Stimulated activated CD8-positive, alpha-beta memory T cell treated with anti-CD3 and anti-CD28 coated beads, Interleukin-2, amount 100 ng/mL, for 1 hour (primary cell): ENCODE measurements at regions not wholly inside any gene's neighbourhood (a gene's known extent, or its start where the extent isn't known, plus 50 kb on each side); places are given as distances from the start of the nearest gene placed in this dataset.

Experiments used
- DNase-seq, 2 donors: peaks; one replicate each; pipeline ENCODE4 v3.0.0-alpha.2; 2020; ENCODE audit warnings: low read depth in 2 of 2

DNA sequence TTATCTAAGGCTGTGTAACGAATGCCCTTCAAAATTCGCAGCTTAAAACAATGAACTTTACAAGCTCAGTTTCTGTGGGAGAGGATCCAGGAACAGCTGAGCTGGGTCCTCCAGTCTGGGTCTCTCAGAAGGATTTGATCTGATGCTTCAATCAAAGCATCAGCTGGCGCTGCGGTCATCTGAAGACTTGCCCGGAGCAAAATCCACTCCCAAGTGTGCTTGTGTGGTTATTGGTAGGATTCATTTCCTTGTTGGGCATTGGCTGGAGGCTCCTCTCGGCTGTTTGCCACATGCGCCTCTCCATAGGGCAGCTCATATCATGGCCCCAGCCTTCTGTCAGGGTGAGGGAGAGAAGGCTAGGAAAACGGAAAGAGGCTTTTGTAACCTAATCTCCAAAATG, 269.3 kb upstream of the CHD6 start:
- no peak for DNase-seq

DNA sequence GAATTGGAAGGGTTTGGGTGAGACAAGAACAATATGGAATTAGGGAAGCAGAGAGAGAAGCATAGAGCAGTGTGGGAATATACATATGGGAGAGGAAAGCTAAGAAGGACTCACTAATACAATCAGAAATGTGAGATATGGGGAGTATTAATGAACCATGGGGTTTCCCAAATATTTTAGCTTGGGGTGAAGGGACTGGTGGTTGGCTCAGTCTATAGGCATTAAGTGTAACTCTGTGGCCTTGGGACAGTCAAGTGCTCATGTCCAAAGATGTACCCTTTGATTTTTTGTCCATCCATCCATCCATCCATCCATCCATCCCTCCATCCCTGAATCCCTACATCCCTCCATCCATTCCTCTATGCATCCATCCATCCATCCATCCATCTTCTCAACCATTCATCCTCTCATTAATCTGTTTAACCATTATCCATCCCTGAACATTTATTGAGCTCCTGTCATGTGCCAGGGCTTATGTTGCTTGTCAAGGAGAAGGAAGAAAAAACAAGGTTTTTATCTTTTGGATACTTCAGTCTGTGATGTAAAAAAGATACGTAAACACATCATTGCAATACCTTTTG, 263.4 kb upstream of the CHD6 start:
- no peak for DNase-seq

DNA sequence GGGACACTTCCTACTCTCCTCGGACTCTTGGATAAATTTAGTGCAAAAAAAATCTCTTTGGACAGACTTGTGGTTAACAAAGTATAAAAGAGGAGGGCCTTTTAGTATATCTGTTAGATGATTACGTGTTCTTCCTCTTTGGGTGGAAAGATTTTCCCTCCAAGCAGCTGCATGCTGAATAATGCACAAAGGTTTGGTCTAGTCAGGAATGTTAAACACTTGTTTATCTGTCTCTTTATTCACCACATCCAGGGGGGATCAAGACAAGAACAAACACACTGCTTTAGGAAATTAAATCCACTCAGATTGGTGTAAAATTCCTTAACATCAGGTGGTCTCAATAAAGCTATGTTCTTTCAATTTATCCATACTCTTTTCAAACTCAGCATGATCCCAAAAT, 260.9 kb upstream of the CHD6 start:
- DNase-seq, result no peak

DNA sequence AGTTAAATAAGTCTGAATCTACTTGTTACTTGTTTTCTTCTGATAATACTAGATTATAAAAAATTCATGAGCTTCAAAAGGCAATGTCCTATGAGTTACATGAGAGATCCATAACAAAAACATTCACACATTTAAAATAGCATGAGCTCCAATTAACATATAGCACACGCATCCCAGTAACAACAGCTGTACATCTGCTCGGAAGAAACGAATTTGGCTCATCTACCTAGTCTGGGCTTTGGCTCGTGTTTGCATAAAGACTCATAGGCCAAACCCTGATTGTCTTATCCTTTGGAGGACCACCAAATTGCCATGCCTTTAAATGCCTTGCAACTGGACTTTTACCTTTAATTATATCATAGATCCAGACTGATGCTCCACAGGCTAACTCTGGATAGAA, 259.7 kb upstream of the CHD6 start:
- no peak for DNase-seq

DNA sequence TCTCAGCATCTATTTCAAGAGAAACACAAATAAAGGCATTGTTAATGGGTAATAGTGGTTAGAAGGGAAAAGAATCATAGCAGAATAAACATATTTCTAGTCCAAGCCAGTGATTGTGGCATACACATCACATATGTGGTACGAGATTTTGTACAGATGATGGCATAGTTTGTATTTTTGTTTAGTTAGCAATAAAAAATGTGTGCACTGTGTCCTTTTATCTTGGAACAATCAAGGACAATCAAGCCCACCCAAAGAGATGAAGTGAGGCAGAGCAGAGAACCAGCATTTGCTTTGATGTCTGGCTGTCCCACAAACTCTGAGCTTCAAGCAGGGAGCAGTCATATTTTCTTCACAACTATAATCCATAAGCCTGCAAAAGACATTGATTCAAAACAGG, 256.5 kb upstream of the CHD6 start:
- no peak for DNase-seq

DNA sequence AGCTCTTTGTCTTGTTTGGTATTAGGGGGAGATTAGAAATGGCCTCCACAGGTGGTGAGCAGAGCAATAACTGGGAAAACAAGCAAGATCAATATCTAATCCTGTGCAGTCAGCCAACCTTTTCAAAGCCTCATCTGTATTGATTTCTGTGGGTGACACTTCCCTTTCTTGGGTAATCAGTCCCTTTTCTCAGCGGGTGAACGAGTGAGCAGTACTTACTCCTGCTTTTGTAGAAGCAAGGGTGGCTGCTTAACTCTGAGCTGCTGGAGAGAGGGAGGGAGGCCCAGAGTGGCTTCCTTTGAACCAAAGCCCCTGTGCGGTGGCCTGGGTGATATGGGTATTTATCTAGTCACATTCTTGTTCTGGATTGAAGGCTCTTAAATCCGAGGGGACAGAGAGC, 254.8 kb upstream of the CHD6 start:
- no peak for DNase-seq

DNA sequence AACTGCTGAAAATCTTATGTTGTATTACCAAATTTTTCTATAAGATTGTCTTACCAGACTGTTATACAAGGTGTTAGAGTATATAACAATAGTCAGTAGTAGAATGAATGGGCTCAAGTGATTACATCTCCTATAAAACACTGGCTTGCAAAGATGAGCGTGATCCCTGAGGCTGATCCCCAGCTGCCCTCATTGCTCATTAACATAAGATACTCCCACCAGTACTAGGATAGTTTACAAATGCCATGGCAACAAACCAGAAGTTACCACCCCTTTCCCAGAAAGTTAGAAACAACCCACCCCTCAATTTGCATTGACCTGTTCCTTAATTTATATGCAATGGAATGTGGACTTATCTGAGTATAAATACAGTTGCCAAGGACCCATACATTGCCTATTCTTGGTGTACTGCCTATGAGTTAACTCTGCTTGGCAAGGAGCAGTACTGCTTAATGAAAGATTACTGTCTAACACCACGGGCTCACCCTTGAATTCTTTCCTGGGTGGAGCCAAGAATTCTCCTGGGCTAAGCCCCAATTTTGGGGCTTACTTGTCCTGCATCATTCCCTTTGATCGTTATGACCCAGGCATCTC, 252.8 kb upstream of the CHD6 start:
- no peak for DNase-seq

DNA sequence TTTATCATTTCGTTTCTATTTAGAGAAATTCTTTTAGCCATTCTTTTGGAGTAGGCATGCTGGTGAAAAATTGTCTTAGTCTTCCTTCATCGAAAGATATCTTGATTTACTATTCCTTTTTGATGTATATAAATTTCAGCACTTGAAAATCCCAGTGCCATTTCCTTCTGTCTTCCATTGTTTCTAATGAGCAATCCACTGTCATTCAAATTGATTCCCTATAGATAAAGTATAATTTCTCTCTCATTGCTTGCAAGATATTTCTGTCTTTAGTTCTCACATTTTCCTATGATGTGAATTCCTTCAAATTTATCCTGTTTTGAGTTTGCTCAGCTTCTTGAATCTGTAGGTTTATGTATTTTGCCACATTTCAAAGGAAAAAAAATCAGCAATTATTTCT, 251.1 kb upstream of the CHD6 start:
- DNase-seq, result no peak

DNA sequence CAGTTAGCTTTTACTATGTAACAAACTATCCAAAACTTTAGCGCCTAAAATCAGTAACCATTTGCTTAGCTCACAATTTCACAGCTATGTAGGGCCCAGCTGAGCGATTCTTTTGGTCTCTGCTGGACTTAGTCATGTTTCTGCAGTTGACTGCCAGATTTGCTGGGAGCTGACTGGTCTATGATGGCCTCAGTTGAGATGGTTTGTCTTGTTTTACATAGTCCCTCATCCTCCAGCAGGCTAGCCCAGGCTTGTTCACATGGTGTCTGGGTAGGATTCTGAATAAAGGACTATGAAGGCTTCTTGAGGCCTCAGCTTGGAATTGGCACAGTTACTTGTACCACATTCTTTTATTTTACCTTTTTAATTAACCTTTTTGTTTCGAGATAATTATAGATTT, 247.8 kb upstream of the CHD6 start:
- no peak for DNase-seq

DNA sequence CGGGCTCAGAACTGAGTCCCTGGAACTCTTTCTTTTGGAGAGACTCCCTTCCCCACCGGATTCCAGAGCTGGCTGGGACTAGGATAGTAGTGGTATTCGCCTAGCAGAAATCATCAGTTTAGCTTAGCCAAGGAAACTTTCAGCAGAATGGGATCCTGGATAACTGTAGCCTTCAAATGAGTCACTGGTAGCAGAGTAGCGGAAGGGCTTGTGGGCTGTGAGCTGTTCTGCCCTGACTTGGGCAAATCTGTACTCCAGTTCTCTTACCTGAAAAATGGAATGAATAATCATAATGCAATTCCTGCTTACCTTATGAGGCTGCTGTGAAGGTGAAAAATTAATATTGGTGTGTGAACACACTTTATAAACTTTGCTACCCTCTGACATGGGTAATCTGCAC, 244.3 kb upstream of the CHD6 start:
- DNase-seq, result no peak

DNA sequence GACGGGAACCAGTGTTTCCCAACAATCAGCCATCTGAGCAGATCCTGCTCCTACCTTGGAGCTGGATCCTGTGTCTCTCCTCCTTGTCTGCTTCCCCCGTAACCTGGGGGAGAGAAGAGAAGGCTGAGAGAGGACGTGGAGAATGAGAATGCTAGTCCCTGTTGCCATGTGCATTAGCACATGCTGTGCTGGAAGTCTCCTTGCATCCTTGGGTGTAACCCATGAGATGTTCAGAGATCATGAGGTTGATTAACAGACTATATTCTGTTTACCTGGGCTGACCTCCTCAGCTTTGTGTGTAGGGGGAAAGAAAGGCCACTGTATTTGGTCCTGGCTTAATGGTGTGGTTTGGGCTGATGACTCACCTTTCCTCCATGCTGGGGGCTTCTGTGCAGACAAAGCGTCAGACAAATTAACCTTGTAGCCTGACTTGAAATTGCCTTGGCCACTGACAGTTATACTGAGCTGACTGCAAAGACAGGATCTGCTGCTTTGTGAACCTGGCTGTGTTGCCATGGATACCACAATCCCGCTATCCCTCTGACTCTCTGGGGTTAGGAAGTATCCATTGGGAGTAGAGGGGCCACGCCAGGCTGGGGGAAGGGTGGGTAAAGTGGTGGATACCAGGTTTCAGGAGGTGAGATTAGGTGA, 243.7 kb upstream of the CHD6 start:
- DNase-seq, result no peak

DNA sequence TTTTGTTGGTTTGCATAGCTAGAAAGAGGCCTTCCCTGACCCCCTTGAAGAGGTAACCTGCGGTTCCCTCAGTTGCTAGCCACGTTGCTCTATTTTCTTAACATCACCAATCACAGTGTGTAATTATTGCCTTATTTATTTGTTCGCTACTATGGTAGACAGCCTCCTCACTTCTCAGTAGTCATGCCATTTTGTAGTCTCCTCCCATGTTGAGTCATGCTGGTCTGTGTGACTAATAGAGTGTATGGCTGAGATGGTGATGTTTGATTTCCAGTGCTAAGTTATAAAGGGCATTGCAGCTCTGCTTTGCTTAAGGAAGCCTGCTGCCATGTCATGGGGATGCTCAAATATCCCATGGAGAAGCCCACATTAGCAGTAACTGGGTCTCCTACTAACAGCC, 236.6 kb upstream of the CHD6 start:
- DNase-seq, result no peak

DNA sequence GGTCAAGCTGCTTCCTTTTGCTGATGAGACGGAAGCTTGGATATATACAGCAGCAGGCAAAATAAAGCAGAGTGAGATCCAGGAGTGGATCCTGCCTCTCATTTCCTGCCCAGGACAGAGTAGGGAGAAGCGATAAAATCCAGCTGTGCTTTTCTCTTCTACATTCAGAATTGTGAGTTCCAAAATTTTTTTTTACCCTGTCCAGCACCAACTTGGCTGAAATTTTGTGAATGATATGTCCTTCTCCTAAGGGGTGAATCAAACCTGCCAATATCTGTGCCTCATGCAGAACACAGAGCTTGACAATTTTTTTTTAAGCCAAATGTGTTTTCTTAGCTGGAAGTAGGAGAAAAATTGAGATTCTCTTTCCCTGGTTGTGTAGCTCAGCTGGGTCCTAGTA, 235.6 kb upstream of the CHD6 start:
- DNase-seq, result no peak

DNA sequence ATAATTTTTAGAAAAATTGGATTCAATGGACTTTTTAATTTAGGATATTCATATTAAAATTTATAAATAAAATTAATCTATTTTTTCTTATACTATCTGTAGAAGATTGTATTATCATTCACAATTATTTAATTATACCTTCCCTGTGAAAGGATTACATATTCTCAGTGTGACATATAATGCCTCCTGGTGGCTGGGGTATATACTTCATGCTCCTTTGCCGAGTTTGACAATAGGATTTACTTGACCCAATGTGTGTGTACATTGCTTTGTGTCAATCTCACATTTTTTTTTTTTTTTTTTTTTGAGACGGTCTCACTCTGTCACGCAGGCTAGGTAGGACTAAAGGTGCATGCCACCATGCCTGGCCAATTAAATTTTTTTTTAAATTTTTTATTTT, 230.0 kb upstream of the CHD6 start:
- DNase-seq, result no peak

DNA sequence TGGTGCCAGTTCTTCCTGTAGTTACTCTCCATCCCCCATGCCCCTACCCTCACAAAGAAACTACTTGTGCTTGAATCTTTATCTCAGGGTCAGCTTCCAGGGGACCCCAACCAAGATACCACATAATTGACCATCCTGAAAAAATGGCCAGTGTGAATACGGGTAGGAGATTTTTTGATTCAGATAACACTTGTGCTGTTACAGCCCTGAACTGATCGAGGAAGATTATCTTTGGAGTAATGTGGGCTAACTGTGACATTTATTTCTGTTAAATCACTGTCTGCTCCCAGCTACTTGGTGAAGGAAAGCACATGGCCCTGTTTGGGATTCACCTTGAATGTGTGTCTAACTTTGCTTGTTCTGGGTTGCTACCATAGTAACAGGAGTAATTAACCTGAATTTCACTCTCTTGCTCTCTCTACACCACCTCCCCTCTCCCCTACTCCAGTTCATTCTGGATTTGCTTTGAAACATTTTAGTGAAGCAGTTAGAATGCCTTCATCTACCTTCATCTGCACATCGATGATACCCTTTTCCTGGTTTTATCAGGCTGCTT, 219.6 kb upstream of the CHD6 start:
- no peak for DNase-seq

DNA sequence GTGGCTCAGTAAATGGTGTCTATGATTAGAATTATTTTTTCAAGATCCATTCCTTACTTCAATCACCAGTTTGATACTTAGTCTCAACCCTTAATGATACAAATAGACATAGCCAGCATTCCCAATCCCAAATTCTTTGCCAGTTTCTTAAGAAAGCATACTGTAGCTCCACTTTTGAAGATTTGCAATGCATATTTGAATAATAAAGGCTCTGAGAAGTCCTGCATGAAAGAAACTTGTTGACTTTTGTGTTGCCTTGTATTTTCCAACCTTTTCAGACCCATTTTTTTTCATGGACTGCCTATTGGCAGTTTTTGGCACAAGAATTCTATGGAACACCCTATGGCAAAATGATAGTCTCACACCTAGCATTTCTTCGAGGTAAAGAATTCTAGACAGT, 215.6 kb upstream of the CHD6 start:
- DNase-seq, result no peak

DNA sequence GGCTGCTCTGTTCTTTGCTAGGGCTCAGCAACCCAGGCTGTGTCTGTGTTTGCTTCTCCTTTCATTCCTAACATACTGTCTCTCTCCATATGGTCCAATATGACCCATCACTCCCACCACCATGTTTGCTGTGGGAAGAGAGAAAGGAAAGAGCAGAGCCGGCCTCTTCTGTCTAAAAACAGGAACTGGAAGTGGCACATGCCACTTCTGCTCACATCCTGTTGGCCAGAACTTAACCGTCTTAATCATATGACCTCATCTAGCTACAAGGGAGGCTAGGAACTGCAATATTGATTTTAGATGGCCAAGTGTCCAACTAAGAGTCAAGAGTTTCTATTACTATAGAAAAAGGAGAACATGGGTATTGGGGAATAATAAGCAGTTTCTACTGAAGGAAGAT, 212.5 kb upstream of the CHD6 start:
- DNase-seq, result no peak

DNA sequence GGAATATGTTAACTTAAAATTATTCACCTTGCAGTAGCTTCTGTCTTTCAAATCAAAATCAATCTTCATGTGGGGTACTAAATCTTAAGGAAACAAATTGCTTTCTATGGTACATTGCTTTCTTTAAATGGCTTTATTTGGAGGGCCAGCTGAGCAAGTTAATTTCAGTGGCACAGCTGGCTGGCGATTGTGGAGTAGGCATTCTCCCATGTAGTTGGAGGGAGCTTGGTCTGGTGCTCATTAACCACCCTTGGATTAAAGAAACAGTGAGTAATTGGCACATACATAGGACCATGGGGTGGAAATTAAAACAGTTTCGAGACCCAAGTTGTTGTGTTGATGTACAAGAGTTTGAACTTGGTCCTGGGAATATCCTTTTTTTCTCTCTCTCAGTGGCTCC, 201.3 kb upstream of the CHD6 start:
- DNase-seq, result no peak

DNA sequence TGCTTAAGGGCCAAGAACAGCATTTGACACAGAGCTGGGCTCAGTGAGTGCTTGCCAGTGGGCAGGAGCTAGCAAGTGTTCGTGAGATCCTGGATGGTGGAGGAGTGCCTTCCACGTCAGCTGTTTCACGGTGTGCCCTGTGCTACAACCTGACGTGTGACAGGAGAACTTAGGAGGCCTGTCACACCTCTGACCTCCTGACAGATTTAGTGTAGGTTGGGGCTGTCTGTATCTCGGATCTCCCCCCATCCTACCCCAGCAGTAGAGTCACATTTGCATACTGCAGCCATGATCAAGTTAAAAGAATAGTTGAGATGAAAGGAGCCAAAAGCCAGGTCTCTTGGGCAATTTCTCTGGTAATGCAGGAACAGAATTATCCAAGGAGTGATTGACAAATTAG, 200.8 kb upstream of the CHD6 start:
- DNase-seq, result no peak

DNA sequence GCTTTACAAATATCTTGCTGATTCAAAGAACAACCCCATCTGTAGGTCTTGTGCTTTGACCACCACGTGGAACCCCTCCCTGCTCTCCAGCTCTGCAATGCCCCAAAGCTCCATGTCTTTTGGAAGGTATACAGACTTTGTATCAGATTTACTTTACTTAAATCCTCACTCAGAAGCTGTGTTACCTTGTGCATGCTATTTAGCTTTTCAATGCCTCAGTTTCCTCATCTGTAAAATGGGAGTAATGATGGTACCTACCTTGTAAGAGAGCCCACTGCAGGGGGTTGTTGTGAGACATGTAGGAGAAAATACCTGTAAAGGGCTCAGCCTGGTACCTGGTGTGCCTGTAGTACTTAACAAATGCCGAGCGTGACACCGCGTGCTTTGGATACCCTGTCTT, 200.2 kb upstream of the CHD6 start:
- no peak for DNase-seq

DNA sequence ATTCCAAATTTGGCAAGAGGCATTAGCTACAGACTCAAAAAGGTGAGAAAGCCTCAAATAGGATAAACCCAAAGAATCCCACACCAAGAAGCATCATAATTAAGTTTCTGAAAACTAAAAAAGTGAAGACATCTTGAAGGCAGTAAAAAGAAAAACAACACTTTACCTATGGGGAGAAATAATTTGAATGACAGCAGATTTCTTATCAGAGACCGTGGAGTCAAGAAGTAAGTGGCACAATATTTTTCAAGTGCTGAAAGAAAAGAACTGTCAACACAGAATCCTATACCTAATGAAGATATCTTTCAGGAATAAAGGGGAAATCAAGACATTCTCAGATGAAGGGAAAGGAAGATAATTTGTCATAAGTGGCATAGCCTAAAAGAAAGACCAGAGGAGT, 193.3 kb upstream of the CHD6 start:
- DNase-seq, result no peak

DNA sequence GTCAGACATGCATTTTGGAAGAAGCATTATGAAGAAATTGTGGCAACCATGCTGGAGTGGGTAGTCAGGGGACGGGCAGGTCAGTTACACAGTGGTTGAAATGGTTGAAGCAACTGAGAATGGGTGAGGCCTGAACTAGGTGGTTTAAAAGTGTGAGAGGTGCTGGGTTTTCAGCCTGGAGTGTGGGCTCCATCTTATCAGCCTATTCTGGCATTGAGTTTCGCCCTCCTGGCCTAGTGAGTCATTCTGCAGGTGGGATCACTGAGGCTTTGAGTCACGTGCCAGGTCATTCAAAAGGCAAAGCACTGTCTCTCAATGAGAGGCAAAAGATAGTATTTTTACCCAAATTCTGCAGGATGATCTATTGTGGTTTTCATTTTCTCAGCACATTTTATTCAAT, 181.9 kb upstream of the CHD6 start:
- DNase-seq, result no peak

DNA sequence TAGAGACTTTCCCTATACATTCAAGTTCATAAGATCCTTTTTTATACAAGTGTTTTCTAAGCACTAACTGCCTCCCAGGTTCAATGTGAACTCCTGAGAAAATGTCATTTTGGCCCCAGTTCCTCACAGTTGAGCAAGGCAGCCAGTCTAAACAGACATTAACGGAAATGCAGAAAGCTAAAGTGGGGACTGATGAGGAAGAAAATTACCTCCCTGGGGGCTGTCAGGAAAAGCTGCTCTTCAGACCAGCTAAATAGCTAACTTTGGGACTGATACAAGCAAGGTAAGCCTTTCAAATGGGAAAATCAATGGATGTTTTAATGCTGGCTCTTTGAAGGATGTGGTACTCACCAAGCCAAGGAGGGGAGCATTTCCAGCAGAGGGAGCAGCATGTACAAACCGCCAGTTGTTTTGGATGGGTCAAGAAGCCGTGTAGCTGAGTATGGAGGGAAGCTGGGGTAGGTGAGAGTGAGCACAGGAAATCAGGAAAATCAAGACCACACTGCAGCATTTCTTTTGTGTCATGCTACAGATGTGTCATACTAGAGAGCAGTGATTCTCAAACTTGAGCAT, 180.8 kb upstream of the CHD6 start:
- DNase-seq, result no peak
